HCT116 (cell line): ENCODE measurements at regions not wholly inside any gene's neighbourhood (a gene's known extent, or its start where the extent isn't known, plus 50 kb on each side); places are given as distances from the start of the nearest gene placed in this dataset.

Source experiments
- ATAC-seq: fragments of 200-7000 bp; cut with Tn5 transposase; 2 replicates; pipeline ENCODE4 v1.9.1; 2020; ENCODE audit warnings: mild to moderate bottlenecking, moderate library complexity
- BruUV-seq: library from RNA; stranded (reverse); fragments of 400-500 nt; replicated peaks from 2 replicates; lab custom pipeline; 2021; lab: Mats Ljungman, UMichigan
- CTCF ChIA-PET: fragments of 300-600 bp; sonication (Branson Sonifier 250); formaldehyde crosslinking; loops from one replicate; lab custom pipeline; 2021; ENCODE audit warnings: antibody characterized with exemption; lab: Charles Lee
- POLR2A ChIA-PET: fragments of 300-600, 350-600 bp; sonication (Branson Sonifier 250); formaldehyde crosslinking; loops from one replicate; lab custom pipeline; 2021; ENCODE audit warnings: antibody characterized with exemption; lab: Charles Lee
- RAD21 ChIA-PET, 2 experiments: fragments of 300-600 bp; sonication (Branson Sonifier 250); formaldehyde crosslinking; loops; one replicate each; lab custom pipeline; 2023; ENCODE audit warnings: low total read pairs in 2 of 2; ENCODE audit not compliant: uncharacterized antibody in 2 of 2, unreplicated experiment in 2 of 2, low non-redundant PET in 1 of 2; lab: Charles Lee
- DNase-seq: peaks from one replicate; pipeline ENCODE4 v3.0.0-alpha.2; 2010; ENCODE audit warnings: low read depth, low spot score
- H2AFZ ChIP-seq: fragments of 200-600 bp; shearing (Covaris generic), sonication (generic); 2 replicates; pipeline ENCODE4 v1.6.1; 2017; ENCODE audit warnings: low read depth, mixed run types, mixed read lengths, antibody characterized with exemption, low read length; ENCODE audit not compliant: poor library complexity, severe bottlenecking
- H3K27ac ChIP-seq: 2 replicates; pipeline ENCODE4 v1.5.1; 2012; ENCODE audit warnings: low read depth, low read length
- H3K27me3 ChIP-seq: fragments of 200-600 bp; sonication (generic); 2 replicates; pipeline ENCODE4 v1.6.1; 2016; ENCODE audit warnings: mixed run types, low read length, mixed read lengths; ENCODE audit not compliant: insufficient read depth
- H3K36me3 ChIP-seq, 2 experiments: fragments of 200-500 bp in 1 of 2; fragments of 200-600 bp in 1 of 2; sonication (Bioruptor generic) in 1 of 2; sonication (generic) in 1 of 2; 2 replicates each; pipeline versions ENCODE4 v1.5.1 to v1.6.1; 2014 to 2016; ENCODE audit warnings: low read length in 2 of 2, inconsistent platforms in 1 of 2, mixed read lengths in 1 of 2, mixed run types in 1 of 2; ENCODE audit not compliant: insufficient read depth in 2 of 2, control insufficient read depth in 1 of 2
- H3K4me1 ChIP-seq, 2 experiments: fragments of 200-600 bp in 1 of 2; sonication (generic) in 1 of 2; 2 replicates each; pipeline versions ENCODE4 v1.5.1 to v1.6.1; 2012 to 2017; ENCODE audit warnings: low read length in 2 of 2, inconsistent platforms in 1 of 2, mild to moderate bottlenecking in 1 of 2, mixed read lengths in 1 of 2, mixed run types in 1 of 2, moderate library complexity in 1 of 2; ENCODE audit not compliant: insufficient read depth in 2 of 2, control insufficient read depth in 1 of 2
- H3K4me2 ChIP-seq: fragments of 200-600 bp; sonication (generic); 2 replicates; pipeline ENCODE4 v1.6.1; 2017; ENCODE audit warnings: mixed run types, low read length, mixed read lengths
- H3K4me3 ChIP-seq, 2 experiments: fragments of 200-600 bp in 1 of 2; sonication (generic) in 1 of 2; replicated peaks in 1 of 2; 2 replicates each; pipeline ENCODE4 v1.5.1; 2011 to 2016; ENCODE audit warnings: low read length in 2 of 2, control low read depth in 1 of 2, low read depth in 1 of 2, mild to moderate bottlenecking in 1 of 2, mixed read lengths in 1 of 2, mixed run types in 1 of 2
- H3K79me2 ChIP-seq: fragments of 200-600 bp; sonication (generic); 2 replicates; pipeline ENCODE4 v1.6.1; 2017; ENCODE audit warnings: mild to moderate bottlenecking, mixed run types, low read length, moderate library complexity, mixed read lengths; ENCODE audit not compliant: insufficient read depth
- H3K9ac ChIP-seq: fragments of 200-600 bp; sonication (generic); 2 replicates; pipeline ENCODE4 v1.6.1; 2016; ENCODE audit warnings: low read length, mixed read lengths
- H3K9me2 ChIP-seq: fragments of 200-600 bp; sonication (generic), shearing (Covaris generic); 2 replicates; pipeline ENCODE4 v1.6.1; 2017; ENCODE audit warnings: mixed run types, mild to moderate bottlenecking, moderate library complexity; ENCODE audit not compliant: insufficient read depth
- H3K9me3 ChIP-seq, 2 experiments: fragments of 200-500 bp in 1 of 2; fragments of 200-600 bp in 1 of 2; sonication (Bioruptor generic) in 1 of 2; sonication (generic) in 1 of 2; 2 replicates each; pipeline ENCODE4 v1.6.1; 2014 to 2017; ENCODE audit warnings: low read length in 2 of 2, mixed read lengths in 2 of 2, inconsistent platforms in 1 of 2, low read depth in 1 of 2, mild to moderate bottlenecking in 1 of 2, mixed run types in 1 of 2, moderate library complexity in 1 of 2; ENCODE audit not compliant: control insufficient read depth in 1 of 2, insufficient read depth in 1 of 2
- H4K20me1 ChIP-seq: fragments of 200-600 bp; sonication (generic), shearing (Covaris generic); 2 replicates; pipeline ENCODE4 v1.6.1; 2017; ENCODE audit warnings: mixed run types, mild to moderate bottlenecking, moderate library complexity; ENCODE audit not compliant: insufficient read depth
- ATF3 ChIP-seq: IDR thresholded peaks from 2 replicates; pipeline ENCODE4 v1.6.1; 2012
- CBX3 ChIP-seq: IDR thresholded peaks from 2 replicates; pipeline ENCODE4 v1.6.1; 2012; ENCODE audit warnings: low read depth
- CEBPB ChIP-seq: IDR thresholded peaks from 2 replicates; pipeline ENCODE4 v1.6.1; 2012; ENCODE audit warnings: low read depth
- EGR1 ChIP-seq: IDR thresholded peaks from 2 replicates; pipeline ENCODE4 v1.6.1; 2012; ENCODE audit warnings: low read depth
- ELF1 ChIP-seq: IDR thresholded peaks from 2 replicates; pipeline ENCODE4 v1.6.1; 2012; ENCODE audit warnings: low read depth, borderline replicate concordance
- EZH2 ChIP-seq: fragments of 200-600 bp; sonication (generic); IDR thresholded peaks from 2 replicates; pipeline ENCODE4 v1.6.1; 2017; ENCODE audit warnings: antibody characterized with exemption, mixed run types
- EZH2phosphoT487 ChIP-seq: fragments of 200-600 bp; IDR thresholded peaks from 2 replicates; pipeline ENCODE4 v1.6.1; 2018; ENCODE audit warnings: antibody characterized with exemption, borderline replicate concordance
- FOSL1 ChIP-seq: IDR thresholded peaks from 2 replicates; pipeline ENCODE4 v1.6.1; 2012; ENCODE audit warnings: low read depth
- JUND ChIP-seq: IDR thresholded peaks from 2 replicates; pipeline ENCODE4 v1.6.1; 2012
- MAX ChIP-seq: IDR thresholded peaks from 2 replicates; pipeline ENCODE4 v1.6.1; 2012
- POLR2A ChIP-seq: IDR thresholded peaks from 2 replicates; pipeline ENCODE4 v1.7.0; 2011; ENCODE audit warnings: borderline replicate concordance; ENCODE audit not compliant: insufficient read depth, insufficient read length; ENCODE audit errors: extremely low read depth
- POLR2AphosphoS5 ChIP-seq: IDR thresholded peaks from 2 replicates; pipeline ENCODE4 v1.6.1; 2011; ENCODE audit warnings: mild to moderate bottlenecking, low read depth, low read length, moderate library complexity
- RAD21 ChIP-seq: IDR thresholded peaks from 2 replicates; pipeline ENCODE4 v1.6.1; 2012; ENCODE audit warnings: low read depth, mild to moderate bottlenecking
- SP1 ChIP-seq: IDR thresholded peaks from 2 replicates; pipeline ENCODE4 v1.6.1; 2012; ENCODE audit warnings: low read depth
- SRF ChIP-seq: IDR thresholded peaks from 2 replicates; pipeline ENCODE4 v1.6.1; 2012; ENCODE audit warnings: low read depth
- TCF7L2 ChIP-seq: IDR thresholded peaks from 2 replicates; pipeline ENCODE4 v1.7.0; 2011; ENCODE audit warnings: borderline replicate concordance, inconsistent platforms; ENCODE audit not compliant: insufficient read depth, insufficient read length; ENCODE audit errors: extremely low read depth
- YY1 ChIP-seq: IDR thresholded peaks from 2 replicates; pipeline ENCODE4 v1.6.1; 2011; ENCODE audit warnings: low read length, low read depth, moderate library complexity, mild to moderate bottlenecking; ENCODE audit not compliant: insufficient replicate concordance; ENCODE audit errors: extremely low read depth
- ZFX ChIP-seq: fragments of 450-650 bp; IDR thresholded peaks from 2 replicates; pipeline ENCODE4 v1.6.1; 2017
- intact Hi-C: fragments of 100-400 bp; cut with micrococcal nuclease; formaldehyde crosslinking; loops from 2 replicates; pipeline ENCODE4 v1.10.0; 2022

- no peaks in the 10 kb centered on the region for H3K79me2 ChIP-seq
- peaks cover 15% of the 10 kb centered on the region; the same call in 1 of the 2 replicates for H3K27me3 ChIP-seq
- ChIA-PET CTCF (no interaction called here), RAD21 (no interaction called here), POLR2A (no interaction called here)
- no peaks in the 10 kb centered on the region for H4K20me1 ChIP-seq
- H3K36me3 ChIP-seq = no peaks in the 10 kb centered on the region
- H3K4me1 ChIP-seq = no peaks in the 10 kb centered on the region
- no peaks in the 10 kb centered on the region for H3K9me2 ChIP-seq
- intact Hi-C loops = no loop called here
- no peak overlapping the region for H2AFZ ChIP-seq
- no TSS peak for BruUV-seq
- DNase-seq (no peak), ATAC-seq (no peak)
- H3K9me3 ChIP-seq = no peaks in the 10 kb centered on the region
- H3K27ac ChIP-seq = no peak overlapping the region
- TF ChIP-seq YY1 (no peak), TCF7L2 (no peak), EGR1 (no peak), EZH2 (no peak), POLR2AphosphoS5 (no peak), SRF (no peak), CBX3 (no peak), EZH2phosphoT487 (no peak), SP1 (no peak), POLR2A (no peak), JUND (no peak), FOSL1 (no peak), ATF3 (no peak), ELF1 (no peak), CEBPB (no peak), RAD21 (no peak), MAX (no peak), ZFX (no peak)
- H3K9ac ChIP-seq = no peak overlapping the region
- H3K4me2 ChIP-seq = no peak overlapping the region
- no peak overlapping the region for H3K4me3 ChIP-seq
Measured at GRCh38 chr17:55903028-55903690, 152.3 kb downstream of the PCTP start.
